Transverse colon (tissue), 4 donors: ENCODE measurements at regions not wholly inside any gene's neighbourhood (a gene's known extent, or its start where the extent isn't known, plus 50 kb on each side); places are given as distances from the start of the nearest gene placed in this dataset.
"Not testable (repeated sequence)": the region's sequence is repeated elsewhere in the genome, so short reads cannot be mapped to it uniquely, and the experiment has no call there.

ENCODE experiments used
- DNase-seq: peaks from one replicate; pipeline ENCODE4 v3.0.0-alpha.2; 2019
- H3K27ac ChIP-seq, 4 donors: fragments of 200-600 bp; sonication (generic); 2 replicates each; pipeline ENCODE4 v1.5.1; 2016 to 2018; ENCODE audit warnings: inconsistent platforms in 4 of 4
- H3K27me3 ChIP-seq: fragments of 200-600 bp; sonication (generic); 2 replicates; pipeline ENCODE4 v1.5.1; 2017; ENCODE audit warnings: inconsistent platforms
- H3K36me3 ChIP-seq, 4 donors: fragments of 200-600 bp; sonication (generic); 2 replicates each; pipeline ENCODE4 v1.5.1; 2017 to 2019; ENCODE audit warnings: inconsistent platforms in 4 of 4
- H3K4me1 ChIP-seq, 4 donors: fragments of 200-600 bp; sonication (generic); 2 replicates each; pipeline ENCODE4 v1.5.1; 2017 to 2020; ENCODE audit warnings: inconsistent platforms in 4 of 4
- H3K4me3 ChIP-seq, 4 donors: fragments of 200-600 bp; sonication (generic); 1 replicate in 1 of 4; 2 replicates in 3 of 4; pipeline versions ENCODE4 v1.5.1 to v1.6.1; 2017 to 2019; ENCODE audit warnings: inconsistent platforms in 4 of 4
- H3K9me3 ChIP-seq, 2 donors: fragments of 200-600 bp; sonication (generic); 2 replicates each; pipeline ENCODE4 v1.5.1; 2017 to 2019; ENCODE audit warnings: inconsistent platforms in 2 of 2
- CTCF ChIP-seq, 5 experiments: fragments of 200-600 bp in 3 of 5; fragments of 450-650 bp in 2 of 5; sonication (generic) in 3 of 5; IDR thresholded peaks; 1 replicate in 2 of 5; 2 replicates in 3 of 5; pipeline ENCODE4 v1.5.1; 2016 to 2017; ENCODE audit warnings: antibody characterized with exemption in 5 of 5, inconsistent platforms in 3 of 5, mild to moderate bottlenecking in 2 of 5, moderate library complexity in 1 of 5
- EP300 ChIP-seq: sonication (generic); formaldehyde crosslinking; IDR thresholded peaks from one replicate; pipeline ENCODE4 v1.6.1; 2017; ENCODE audit warnings: antibody characterized with exemption, low read depth
- POLR2A ChIP-seq: fragments of 450-650 bp; IDR thresholded peaks from one replicate; pipeline ENCODE4 v1.6.1; 2016; ENCODE audit warnings: antibody characterized with exemption, mild to moderate bottlenecking, moderate library complexity
- POLR2AphosphoS5 ChIP-seq, 3 donors: sonication (generic); formaldehyde crosslinking; IDR thresholded peaks; one replicate each; pipeline ENCODE4 v1.6.1; 2016; ENCODE audit warnings: antibody characterized with exemption in 3 of 3
- whole genome bisulfite sequencing, 2 donors: methylation state at CpG; one replicate each; pipeline ENCODE4 v1.1.5; 2018; ENCODE audit warnings: low coverage in 1 of 2; 5-methylcytosine and 5-hydroxymethylcytosine counted together
- in situ Hi-C, 4 donors: fragments of 200-750 bp; cut with MboI; loops; one replicate each; pipeline versions ENCODE4 v1.15.0 to v1.15.1; 2017; ENCODE audit warnings: low sequenced_read_pairs in 3 of 4, low pct_ligation_motif_present in 1 of 4, low pct_unique_long_range_greater_than_20kb in 1 of 4
- intact Hi-C: fragments of 100-400 bp; cut with DNase I; formaldehyde crosslinking; loops from one replicate; pipeline ENCODE4 v1.15.1; 2023; ENCODE audit warnings: low total_unique reads

GRCh38 chr15:75117993-75118392, 83.7 kb upstream of the C15orf39 start:
- Histone ChIP-seq H3K27ac (no peak overlapping the region), H3K36me3 (no peaks in the 10 kb centered on the region), H3K4me3 (no peak overlapping the region), H3K9me3 (no peaks in the 10 kb centered on the region), H3K4me1 (no peaks in the 10 kb centered on the region), H3K27me3 (no peaks in the 10 kb centered on the region)
- no peak for TF ChIP-seq EP300
- no peak for TF ChIP-seq POLR2AphosphoS5 (IDR thresholded peaks at IDR 0.05)
- no peak for TF ChIP-seq POLR2A
- TF ChIP-seq CTCF (IDR thresholded peaks at IDR 0.05) = no peak
- WGBS, 2 donors = 88 to 95% methylated on average over 1 of the region's 1 CpG
- in situ Hi-C loops (no loop called here), intact Hi-C loops (no loop called here)
- no peak for DNase-seq

DNA sequence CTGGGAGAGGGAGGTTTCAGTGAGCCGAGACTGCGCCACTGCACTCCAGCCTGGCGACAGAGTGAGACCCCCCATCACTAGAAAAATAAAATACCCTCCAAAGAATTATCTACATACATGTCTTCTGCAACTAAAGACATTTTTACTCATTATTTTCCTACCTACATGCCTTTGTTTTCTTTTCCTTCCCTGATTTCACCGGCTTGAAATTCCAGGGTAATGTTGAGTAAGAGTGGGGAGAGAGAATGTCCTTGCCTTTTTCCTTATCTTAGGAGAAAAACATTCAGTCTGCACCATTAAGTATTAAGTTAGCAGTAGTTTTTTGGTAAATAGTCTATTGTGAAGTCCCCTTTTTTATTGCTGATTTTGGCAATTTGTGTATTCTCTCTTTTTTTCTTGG, 82.4 kb upstream of the C15orf39 start:
- WGBS, 2 donors = 85 to 100% methylated on average over 1 to 4 of the region's 4 CpGs
- H3K27me3 ChIP-seq, intact Hi-C loops, in situ Hi-C loops, H3K27ac ChIP-seq, H3K36me3 ChIP-seq, H3K4me3 ChIP-seq, DNase-seq, H3K4me1 ChIP-seq, H3K9me3 ChIP-seq: not testable (repeated sequence)

DNA sequence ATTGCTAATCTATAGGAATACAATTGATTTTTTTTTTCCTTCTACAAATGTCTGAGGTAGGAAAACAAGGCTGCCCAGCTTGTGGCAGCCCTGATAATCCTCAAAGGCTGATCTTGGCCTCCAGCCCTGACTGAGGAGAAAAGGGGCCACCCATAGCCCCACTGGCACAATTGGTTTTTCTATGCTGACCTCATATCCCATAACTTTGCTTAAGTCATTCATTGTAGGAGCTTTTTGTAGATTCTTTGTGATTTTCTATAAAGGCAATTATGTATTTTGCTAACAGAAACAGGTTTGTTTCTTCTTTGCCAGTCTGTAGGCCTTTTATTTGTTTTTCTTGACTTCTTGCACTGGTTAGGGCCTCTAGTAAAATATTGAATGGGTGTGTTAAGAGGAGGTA, 80.2 kb upstream of the C15orf39 start:
- no peaks in the 10 kb centered on the region for H3K9me3 ChIP-seq
- intact Hi-C loops = no loop called here
- H3K27me3 ChIP-seq = no peaks in the 10 kb centered on the region
- in situ Hi-C loops = no loop called here
- no peak for DNase-seq
- H3K27ac ChIP-seq = no peak overlapping the region
- H3K4me3 ChIP-seq = no peak overlapping the region
- H3K4me1 ChIP-seq = peaks cover 0 to 5% (median 0%) of the 10 kb centered on the region in 4 donors
- TF ChIP-seq EP300 (no peak), POLR2AphosphoS5 (IDR thresholded peaks at IDR 0.05) (no peak), CTCF (IDR thresholded peaks at IDR 0.05) (no peak), POLR2A (no peak)
- no peaks in the 10 kb centered on the region for H3K36me3 ChIP-seq

GRCh38 chr15:75123395-75123794, 78.3 kb upstream of the C15orf39 start:
- Histone ChIP-seq H3K4me3 (no peak overlapping the region), H3K4me1 (peaks cover 0 to 5% (median 0%) of the 10 kb centered on the region in 4 donors), H3K27me3 (no peaks in the 10 kb centered on the region), H3K9me3 (no peaks in the 10 kb centered on the region), H3K36me3 (no peaks in the 10 kb centered on the region), H3K27ac (no peak overlapping the region)
- intact Hi-C loops = no loop called here
- WGBS, 2 donors = 79% methylated on average over 5 of the region's 5 CpGs
- DNase-seq = no peak
- TF ChIP-seq POLR2AphosphoS5 (IDR thresholded peaks at IDR 0.05) = no peak
- TF ChIP-seq POLR2A = no peak
- TF ChIP-seq CTCF (IDR thresholded peaks at IDR 0.05) = no peak
- no peak for TF ChIP-seq EP300
- in situ Hi-C loops = no loop called here

GRCh38 chr15:75124278-75124677, 77.4 kb upstream of the C15orf39 start:
- WGBS, 2 donors = 83% methylated on average over 3 of the region's 3 CpGs; no CpG with 5 or more reads in 1 of the 2 donors
- peak overlapping the region in 1 of 4 donors; percentile 50 for H3K27ac ChIP-seq
- H3K36me3 ChIP-seq, DNase-seq, H3K9me3 ChIP-seq, intact Hi-C loops, H3K4me1 ChIP-seq, in situ Hi-C loops, H3K4me3 ChIP-seq, H3K27me3 ChIP-seq: not testable (repeated sequence)
